Inflammatory macrophage treated with lipopolysaccharide for 1 hour (primary cell): ENCODE measurements at regions not wholly inside any gene's neighbourhood (a gene's known extent, or its start where the extent isn't known, plus 50 kb on each side); places are given as distances from the start of the nearest gene placed in this dataset.

Experiments used
- DNase-seq, 2 donors: peaks; one replicate each; pipeline ENCODE4 v3.0.0-alpha.2; 2020 to 2022

DNA sequence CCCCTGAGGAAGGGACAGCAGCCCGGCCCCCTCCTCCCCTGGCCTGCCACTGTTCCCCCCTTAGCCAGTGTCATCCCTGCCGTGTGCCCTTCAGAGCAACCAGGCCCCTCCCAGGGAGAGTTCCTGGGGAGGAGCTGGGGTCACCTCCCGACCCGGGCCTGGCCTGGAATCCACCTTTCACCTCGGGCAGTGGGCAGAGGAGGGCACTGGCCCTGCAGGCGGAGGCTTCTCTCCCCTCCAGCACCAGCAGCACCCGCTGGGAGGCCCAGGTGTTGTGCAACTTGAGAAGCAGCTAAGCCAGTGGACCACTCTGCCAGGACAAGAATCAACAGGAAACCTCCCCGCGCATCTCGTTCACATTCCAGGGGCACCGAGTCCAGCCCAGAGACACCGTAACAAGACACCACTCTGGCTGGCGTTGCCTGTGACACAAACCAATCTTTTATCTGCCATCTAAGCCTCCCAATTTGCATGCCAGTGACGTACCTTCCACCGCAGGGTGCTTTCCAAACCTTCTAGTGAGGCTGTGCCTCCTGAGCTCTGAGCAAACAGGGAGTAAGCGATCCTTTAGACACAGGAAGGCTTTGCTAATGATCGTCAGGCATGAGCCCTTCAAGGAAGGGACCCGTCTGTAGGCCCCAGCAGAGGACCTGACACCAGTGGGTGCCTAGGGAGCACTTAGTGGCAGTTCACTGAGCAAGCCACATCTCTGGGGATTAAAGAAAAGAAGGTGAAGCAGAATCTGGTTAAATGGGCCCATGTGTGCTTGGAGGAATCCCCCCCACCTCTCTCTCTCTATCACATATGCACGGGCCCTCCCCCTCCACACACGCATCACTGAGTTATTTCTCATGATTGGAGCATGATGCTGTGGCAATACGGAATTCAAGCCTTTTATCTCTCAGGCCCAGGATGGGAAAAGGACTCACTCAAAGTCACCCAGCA, 98.9 kb upstream of the TLE3 start:
- no peak for DNase-seq

DNA sequence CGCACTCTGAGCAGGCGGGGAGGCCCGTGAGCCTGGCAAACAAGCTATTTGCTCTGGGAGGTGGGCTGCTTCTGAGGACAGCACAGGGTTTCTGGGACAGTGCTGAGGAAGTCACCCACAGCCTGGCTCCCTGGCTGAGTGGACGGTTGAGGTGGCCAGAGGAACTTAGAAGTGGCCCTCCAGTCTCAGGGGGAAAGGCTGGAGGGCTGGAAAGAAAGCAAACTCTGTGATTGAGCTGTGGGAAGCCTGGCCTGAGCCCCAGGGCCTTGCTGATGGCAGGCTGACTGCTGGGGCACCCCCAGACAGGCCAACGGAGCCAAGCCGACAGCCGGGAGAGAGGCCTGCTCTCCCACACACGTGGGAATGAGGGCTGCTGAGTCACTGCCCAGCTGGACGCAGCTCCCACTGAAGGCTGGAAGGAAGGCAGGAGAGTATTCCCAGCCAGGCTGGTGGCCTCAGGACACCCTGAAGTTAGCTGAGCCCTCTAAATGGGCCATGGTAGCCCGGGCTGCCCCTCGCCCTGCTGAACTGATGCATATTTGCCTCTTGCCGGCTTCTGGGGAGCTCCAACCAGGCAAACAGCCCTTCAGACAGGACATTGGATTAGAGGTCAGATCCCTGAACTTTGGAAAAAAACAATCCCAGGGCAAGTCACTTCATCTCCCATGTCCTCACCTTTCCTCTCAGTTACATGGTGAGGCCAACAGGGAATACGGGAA, 98.0 kb upstream of the TLE3 start:
- peak; percentile 27 to 68 for DNase-seq

DNA sequence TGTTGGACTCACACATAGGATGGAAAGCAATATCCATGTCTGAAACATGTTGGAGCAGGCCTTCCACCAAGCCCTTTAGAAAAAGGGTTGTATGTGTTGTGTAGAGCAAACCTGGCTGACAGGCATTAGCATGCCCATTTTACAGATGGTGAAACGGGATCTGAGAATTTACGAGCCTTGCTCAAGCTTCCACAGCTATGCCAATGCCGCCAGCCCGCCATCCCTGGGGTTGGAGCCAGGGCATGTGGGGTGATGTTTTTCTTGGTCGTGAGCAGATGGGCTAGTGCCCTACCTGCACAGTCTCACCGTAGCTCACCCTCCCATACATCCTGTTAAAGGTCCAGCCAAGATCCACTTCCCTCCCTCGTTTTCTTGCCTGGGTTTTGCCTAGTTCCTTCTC, 97.5 kb upstream of the TLE3 start:
- DNase-seq = no peak

DNA sequence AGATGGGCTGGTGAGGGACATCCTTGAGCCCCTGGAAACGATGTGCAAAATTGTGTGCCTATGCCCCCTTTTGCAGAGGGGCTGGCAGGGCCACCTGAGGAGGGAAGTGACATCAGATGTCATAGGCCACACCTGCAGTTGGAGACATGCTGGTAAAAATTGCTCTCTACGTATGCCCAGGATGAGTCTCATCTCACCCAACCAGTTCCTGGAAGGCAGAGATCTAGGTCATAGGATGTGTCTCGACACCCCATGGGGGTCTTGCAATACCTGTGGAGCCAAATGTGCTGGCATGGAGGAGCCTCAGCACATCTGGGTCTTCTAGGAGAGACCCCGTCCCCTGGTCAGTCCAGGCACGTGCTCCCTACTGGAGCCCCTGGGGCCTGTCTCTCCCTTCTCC, 96.5 kb upstream of the TLE3 start:
- no peak for DNase-seq

DNA sequence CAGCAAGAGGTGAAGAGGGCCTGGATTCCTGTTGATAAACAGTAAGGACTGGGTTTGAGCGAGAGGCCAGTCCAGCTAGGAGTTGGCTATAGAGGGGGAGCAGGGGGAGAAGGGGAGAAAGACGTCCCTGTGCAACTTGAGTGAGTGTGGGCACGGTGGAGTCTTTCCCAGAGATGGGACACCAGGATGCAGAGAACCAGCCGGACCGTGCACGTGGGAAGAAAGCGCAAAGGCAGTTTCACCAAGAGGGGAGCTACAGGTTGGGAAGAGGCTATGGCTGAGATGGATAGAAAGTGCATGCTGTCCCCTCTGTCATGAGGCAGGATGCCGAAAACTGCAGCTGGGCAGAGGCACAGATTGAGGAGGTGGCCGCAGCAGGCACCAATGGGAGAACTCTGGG, 96.0 kb upstream of the TLE3 start:
- DNase-seq = no peak

DNA sequence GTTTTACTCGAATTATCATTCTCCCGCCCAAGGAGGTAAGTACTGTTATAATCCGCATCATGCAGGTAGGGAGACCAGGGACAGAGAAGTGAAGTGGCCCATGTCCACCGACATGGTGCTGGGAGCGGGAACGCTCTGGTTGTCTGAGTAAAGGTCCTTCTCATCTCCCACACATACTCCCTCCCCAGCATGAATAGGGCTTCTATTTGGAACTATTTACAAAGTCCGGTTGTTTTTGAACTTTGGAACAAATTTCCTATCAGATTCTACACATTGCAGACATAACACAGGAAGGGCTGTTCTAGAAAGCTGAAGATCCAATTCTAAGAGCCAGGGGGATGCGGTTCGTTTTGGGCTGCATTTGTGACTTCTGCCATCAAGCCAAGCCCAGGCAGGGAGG, 94.8 kb upstream of the TLE3 start:
- no peak for DNase-seq

DNA sequence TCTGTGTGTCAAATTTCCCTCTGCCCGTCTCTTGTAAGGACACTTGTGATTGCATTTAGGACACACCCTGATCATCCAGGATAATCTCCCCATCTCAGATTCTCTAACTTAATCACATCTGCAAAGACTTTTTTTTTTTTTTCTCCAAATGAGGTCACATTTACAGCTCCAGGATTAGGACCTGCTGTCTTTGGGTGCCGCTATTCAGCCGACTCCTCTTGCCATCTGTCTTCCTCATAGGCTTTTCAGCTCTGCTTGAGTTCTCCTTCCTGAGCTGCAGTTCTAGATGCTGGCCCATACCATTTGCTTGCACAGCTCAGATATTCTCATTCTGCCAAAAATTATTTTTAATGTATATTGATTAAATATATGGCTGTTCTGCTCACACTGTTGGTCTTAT, 94.3 kb upstream of the TLE3 start:
- DNase-seq = no peak

DNA sequence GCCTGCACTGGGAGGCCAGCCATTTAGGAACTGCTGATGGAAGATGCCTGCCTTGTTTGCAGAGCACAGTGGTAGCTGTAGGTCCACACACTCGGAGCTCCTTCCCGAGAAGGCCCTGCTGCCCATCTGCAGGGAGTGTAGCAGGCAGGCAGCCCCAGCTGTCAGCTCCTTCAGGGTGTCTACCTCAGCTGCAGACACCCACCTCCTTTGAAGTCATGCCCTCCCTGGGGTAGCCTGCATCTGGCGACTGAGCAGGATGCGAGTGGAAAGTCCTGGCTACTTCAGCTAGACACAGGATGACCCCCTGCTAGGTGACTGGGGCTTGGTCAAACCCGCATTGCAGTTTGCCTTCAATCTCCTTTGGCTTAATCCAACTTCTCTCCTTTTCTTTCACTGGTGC, 93.2 kb upstream of the TLE3 start:
- no peak for DNase-seq

DNA sequence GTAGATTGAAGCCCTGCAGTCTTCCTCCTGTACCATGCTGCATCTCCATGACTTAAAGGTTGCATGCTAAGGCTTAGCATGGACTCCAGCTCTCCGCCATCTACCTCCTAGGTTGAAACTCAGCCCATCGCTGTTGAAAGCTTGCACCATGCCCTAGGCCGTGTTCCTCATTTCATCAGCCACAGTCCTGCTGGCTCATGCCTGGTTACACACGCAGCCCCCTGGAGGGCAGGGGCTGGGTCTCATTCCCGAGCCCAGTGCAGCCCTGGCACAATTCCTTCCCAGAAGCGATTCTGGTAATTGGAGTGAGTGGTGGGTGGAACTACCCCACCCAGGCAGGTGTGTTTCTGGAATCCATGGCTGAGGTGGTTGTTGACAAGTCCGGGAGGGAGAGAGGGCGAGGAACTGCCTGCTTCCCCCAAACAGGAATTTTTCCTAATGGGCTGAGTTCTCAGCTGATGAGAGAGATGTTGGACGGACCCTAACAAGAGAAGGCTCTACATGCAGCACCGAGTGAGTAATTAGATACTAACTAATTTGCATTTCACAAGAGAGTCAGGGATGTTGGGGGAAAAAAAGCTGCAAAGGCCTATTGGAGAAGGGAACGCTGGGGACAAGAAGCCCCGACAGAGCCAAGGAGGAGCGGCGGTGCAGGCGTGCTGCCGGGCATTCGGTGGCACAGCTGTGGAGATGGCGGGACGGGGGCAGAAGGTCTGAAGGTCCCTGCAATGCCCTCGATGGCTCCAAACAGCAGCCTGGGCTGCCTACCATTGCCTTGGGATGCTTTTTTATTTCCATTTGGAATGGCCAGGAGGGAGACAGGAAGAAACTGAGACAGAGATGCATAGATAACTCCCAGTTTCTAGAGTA, 92.3 kb upstream of the TLE3 start:
- no peak for DNase-seq

DNA sequence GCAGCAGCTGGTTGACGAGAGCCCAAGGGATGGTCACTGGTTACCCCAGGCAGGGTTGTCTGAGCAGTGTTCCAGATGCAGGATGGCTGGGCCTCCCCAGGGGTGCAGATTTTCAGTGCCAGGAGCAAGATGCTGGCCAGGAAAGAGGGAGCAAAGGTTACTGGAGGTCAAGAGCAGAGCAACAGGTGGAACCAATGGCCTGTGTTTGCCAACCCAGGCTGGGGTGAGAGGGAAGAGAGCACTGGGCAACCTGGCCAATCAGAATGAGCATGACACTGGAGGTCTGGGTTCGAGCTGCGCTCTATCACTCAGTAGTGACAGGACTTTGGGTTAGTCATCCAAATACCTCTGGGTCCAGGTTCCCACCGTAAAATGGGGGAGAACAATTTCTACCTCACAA, 90.6 kb upstream of the TLE3 start:
- DNase-seq = no peak

DNA sequence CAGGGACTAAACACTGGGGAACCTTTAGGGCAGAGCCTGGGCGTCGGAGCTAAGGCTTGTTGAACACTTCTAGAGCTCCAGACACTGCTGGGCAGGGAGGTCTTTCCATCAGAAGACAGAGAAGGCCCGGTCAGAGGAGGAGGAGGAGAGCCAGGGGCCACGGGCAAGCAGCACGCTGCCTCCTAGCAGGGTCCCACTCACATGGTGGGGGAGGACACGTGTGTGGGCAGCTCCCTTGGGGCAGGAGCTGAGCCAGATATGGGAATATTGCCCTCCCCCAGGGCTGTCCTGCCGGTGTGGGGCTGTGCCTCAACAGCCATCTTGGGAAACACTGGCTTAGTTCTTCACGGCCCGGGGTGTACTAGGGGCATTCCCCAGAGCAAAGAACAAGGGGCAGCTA, 89.6 kb upstream of the TLE3 start:
- no peak for DNase-seq

DNA sequence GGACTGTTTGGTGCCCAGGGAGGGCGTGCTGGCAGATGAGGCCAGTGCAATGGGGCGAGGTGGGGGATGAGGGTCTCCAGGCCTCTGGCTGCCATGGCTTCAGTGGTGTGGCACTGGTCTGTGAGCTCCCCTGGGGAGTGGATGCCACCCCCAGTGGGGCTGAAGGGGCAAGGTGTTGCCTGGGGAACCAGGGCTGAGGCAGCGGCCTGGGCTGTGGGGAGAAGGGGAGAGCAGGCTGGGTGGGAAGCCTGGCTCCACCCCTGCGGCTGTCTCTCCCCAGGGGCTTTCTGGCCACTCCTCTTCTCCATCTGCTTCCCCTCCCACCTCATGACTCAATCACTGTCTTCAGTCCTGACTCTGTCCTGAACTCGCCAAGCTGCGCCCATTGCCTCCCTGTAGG, 88.4 kb upstream of the TLE3 start:
- DNase-seq = no peak

DNA sequence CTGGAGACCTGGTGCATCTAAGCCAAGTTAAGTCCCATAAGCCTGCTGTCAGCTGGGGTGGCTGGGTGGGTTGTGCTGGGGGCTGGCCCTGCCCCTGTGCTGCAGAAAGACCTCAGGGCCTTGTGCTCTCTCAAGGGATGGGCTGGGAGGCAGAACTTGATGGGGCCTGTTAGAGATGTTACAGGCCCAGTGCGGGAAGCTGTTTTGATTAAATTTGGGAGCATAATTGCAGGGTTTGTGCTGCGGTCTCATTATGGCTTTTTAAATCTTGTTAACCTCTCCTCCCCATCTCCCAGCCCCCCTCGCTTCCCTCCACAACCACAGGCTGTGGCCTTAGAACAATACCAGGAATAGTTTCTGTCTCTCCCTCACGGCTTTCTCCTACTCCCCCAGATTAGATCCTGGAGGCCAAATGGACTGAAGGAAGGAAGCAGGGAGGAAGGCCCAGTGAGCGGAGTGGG, 87.6 kb upstream of the TLE3 start:
- DNase-seq = no peak

DNA sequence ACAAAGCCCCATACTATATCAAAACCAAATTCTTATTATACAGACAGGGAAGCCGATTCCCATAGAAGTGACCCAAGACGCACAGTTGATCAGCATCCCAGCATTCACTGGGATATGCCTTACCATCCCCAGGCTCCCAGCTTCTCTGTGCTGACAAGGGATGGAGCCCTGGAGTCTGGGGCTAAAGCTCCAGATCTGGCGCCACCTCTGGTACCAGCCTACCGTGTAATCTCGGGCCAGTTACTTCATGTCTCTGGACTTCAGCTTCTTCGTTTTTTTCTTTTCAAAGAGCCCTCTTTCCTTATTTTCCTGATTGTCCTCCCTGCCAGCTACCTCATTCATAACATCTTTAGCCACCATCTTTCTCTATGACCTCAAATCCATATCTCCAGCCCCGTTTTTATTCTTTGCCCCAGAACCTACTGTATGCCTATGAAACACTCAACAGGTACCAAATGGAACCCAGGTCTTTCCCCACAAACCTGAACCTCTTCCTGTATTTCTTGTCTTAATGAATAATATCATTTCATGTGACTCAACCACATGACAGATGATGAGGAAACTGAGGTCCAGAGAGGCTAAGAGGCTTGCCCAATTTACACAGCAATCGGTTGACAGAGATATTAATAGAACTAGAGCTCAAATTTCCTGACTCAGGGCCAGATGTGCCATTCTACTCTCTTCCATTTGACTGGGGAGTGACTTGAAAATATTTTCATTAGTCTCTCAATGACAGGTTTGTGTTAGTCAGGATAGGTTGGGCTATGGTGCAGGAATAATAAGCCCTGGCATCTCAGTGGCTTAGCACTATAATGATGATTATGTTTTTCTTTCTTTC, 85.4 kb upstream of the TLE3 start:
- DNase-seq = peak; percentile 36 to 57

DNA sequence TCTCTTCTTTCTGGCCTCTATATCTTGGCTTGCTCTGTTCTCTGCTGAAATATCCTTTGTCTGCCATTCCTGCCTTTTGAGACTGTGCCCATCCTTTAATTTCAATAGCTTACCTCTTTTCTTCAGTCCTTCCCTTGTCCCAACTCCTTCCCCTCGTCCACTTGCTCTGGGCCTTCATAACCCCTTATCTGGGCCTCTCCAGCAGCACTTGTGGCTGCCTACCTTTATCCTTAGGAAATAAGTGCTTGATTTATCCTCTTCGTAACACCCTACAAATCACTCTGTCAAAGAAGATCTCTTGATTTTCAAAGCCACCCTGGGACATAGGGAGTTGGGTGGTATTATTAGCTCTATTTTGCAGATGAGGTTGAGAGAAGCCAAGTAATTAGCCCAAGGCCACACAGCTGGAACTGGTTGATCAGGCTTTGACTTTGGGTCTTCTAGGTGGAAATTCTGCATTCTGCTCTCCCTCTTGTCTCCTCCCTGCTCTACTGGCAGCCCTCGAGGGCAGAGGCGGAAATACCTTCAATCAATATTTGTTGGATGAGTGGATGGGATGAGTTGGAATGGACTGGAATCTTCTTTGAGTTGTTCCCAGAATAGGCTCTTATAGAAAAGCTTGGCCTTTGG, 84.0 kb upstream of the TLE3 start:
- DNase-seq = no peak

DNA sequence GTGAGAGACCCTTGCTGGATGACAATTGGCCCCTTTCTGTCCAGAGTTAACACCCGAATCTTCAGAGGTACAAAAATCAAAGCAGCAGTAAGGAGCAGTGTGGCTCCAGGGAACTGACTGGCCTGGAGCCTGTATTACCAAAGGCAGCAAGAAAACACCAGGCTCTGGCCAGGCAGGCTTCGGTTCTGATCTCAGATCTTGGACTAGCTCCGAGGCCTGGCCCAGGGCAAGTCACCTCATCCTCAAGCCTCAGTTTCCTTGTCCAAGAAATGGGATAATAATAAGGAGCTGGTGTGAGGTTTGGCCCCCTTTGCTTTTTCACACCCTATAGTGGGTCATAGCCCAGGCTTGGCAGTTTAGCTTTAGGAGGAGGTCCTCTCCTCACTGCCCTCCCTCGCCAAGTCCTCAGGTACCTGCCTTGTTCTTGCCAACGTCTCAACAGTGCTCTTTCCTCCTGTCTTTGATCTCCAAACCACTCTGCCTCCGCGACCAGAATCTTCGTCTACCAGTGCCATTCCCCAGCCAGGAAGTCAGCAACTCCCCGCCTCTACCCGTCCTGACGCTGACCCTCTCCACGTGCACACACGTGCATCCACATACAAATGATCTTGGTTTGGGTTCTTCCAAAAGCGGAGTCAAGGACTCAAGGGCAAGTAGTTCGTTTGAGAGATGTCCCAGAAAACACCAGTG, 82.6 kb upstream of the TLE3 start:
- no peak for DNase-seq

DNA sequence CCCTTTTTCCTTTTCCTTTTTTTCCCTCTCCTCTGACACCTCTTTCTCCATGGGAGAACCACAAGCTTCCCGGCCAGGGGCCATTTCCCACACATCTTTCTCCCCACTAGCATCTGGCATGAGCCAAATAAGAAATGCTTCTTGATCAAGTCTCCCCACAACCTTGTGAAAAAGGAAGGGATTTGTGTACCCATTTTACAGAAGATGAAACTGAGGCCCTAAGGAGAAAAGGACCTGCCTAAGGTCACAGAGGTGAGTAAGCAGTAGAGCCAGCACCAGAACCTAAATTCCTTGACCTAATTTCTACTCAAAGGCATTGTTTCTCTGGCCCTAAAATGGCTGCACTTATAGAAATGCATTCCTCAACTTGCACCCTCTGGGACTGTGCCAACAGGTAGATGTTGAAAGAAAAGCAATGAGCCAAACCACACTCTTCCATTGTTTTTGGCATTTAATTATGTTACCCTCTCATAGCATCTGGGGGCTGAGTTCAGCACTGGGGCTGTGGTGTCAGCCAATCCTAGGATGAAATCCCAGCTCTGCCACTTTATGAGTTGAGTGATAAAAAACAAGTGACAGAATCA, 81.7 kb upstream of the TLE3 start:
- no peak for DNase-seq

DNA sequence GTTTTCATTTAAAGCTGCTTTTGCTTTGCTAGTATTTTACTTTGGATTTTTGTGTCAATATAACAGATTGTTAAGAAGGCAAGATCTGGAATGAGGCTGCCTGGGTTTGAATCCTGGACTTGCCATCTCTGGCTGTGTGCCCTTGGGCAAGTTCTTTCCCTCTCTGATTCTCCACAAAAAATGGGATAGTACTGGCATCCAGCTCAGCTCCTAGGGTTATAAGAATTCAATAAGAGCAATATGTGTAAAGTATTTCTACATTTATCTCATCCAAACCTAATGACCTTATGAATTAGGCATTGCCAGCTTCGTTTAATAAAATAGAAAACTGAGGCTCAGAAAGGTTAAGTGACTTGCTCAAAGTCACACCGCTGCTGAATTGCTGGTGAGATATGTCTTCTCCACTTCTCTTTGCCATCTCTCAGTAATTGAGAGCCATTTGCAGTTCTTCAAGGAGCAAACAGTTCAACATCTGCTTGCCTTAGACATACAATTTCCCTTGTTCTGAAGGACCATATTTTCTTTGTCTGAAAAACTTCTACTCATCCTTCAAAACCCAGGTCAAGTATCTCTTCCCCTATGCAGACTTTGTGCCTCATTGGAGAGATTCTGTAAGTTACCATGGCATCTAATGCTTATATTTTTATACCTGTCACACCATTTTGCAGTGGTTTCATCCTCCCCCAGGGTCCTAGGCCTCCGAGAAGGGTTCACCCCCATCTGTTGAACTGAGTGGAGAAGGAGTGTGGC, 80.8 kb upstream of the TLE3 start:
- no peak for DNase-seq

DNA sequence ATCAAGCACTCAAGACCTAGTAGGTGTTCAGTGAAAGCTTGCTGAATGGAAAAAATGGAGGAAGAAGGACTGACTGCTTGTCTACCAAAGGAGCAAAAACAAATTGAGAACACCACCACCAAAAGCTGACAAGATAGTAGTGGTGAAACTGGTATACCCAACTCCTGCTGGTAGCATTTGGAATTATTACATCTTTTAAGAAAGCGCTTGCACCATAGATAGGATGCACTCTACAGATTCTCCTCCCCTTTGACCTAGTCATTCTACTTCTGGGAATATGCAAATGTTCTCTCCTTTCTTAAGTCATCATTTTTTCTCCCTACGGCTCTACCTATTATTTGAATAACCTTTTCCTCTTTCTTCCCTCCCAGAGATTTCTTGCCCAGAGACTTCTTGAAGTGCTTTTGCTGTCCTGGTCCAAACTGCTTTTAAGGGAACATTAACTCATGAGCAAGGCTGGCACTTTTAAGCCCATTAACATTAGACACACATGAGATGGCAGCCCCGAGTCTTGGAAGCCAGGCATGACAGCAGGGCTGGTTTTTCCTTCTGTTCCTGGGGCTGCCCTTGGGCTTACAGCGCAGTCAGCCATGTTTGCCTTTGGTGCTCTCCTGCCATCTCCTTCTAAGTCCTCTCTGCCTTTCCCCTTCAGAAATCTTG, 75.0 kb upstream of the TLE3 start:
- DNase-seq = peak; percentile 39 to 49
